ENCODE measurements at regions not wholly inside any gene's neighbourhood (a gene's known extent, or its start where the extent isn't known, plus 50 kb on each side); places are given as distances from the start of the nearest gene placed in this dataset.

DNA sequence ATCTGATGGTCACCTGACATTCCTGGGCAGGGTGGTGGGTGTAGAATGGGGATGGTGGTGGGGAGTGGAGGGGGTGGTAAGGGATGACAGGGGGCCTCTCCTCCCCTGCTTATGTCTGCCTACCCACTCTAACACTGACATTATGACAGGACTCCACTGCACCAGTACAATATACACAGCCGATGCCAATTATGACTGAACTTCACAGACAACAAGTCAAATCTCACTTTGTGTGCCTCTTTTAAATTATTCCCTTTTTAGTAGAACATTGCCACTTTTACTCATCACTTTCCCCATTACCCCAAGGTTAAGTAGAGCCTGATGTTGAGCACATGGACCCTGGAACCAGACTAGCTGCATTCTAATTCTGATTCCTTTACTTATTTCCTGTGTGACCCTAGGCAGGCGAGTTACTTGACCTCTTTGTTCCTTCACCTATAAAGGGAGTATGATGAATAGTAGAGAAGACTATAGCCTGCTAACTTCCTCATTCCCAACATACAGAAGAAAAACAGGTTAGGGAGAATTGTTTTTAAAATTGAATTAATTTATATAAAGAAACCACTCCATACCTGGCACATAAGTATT, 464.7 kb downstream of the DMRT2 start:
- ChIA-PET CTCF (no interaction called here), POLR2A (ENCODE audit: unreplicated experiment) (no interaction called here)
- no peaks in the 10 kb centered on the region for H3K9me3 ChIP-seq (ENCODE audit: low read length)
- H3K4me1 ChIP-seq (ENCODE audit: insufficient read depth, low read length), result no peaks in the 10 kb centered on the region
- H3K4me3 ChIP-seq (ENCODE audit: low read length), result no peak overlapping the region
- H3K36me3 ChIP-seq (ENCODE audit: low read depth, low read length), result no peaks in the 10 kb centered on the region
- H3K79me2 ChIP-seq (ENCODE audit: low read length), result no peaks in the 10 kb centered on the region
- TF ChIP-seq, protein P1, sequence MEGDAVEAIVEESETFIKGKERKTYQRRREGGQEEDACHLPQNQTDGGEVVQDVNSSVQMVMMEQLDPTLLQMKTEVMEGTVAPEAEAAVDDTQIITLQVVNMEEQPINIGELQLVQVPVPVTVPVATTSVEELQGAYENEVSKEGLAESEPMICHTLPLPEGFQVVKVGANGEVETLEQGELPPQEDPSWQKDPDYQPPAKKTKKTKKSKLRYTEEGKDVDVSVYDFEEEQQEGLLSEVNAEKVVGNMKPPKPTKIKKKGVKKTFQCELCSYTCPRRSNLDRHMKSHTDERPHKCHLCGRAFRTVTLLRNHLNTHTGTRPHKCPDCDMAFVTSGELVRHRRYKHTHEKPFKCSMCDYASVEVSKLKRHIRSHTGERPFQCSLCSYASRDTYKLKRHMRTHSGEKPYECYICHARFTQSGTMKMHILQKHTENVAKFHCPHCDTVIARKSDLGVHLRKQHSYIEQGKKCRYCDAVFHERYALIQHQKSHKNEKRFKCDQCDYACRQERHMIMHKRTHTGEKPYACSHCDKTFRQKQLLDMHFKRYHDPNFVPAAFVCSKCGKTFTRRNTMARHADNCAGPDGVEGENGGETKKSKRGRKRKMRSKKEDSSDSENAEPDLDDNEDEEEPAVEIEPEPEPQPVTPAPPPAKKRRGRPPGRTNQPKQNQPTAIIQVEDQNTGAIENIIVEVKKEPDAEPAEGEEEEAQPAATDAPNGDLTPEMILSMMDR (conservative IDR thresholded peaks at IDR 0.05; ENCODE audit: low read depth, low read length), result no peak
- TF ChIP-seq EZH2phosphoT487 (IDR thresholded peaks at IDR 0.05; ENCODE audit: borderline replicate concordance, low read length) (no peak), EZH2 (IDR thresholded peaks at IDR 0.05; ENCODE audit: low read length, unreplicated experiment) (no peak)
- ATAC-seq (no peak), DNase-seq (no peak)
- H2AFZ ChIP-seq (ENCODE audit: low read length), result no peak overlapping the region
- intact Hi-C loops (cut with micrococcal nuclease), result no loop called here
- H3K27me3 ChIP-seq (ENCODE audit: low read length), result no peaks in the 10 kb centered on the region
- no peaks in the 10 kb centered on the region for H3K9me2 ChIP-seq (replicated peaks; ENCODE audit: low read length)
- no peak overlapping the region for H3K27ac ChIP-seq (ENCODE audit: low read length)
- no TSS peak for BruUV-seq (replicated peaks)
- H4K20me1 ChIP-seq (ENCODE audit: low read length), result no peaks in the 10 kb centered on the region
- H3F3A ChIP-seq (ENCODE audit: low read length, unreplicated experiment), result no peaks in the 10 kb centered on the region
- no peak overlapping the region for H3K9ac ChIP-seq (ENCODE audit: low read length)
- H3K4me2 ChIP-seq (ENCODE audit: low read length), result no peak overlapping the region

DNA sequence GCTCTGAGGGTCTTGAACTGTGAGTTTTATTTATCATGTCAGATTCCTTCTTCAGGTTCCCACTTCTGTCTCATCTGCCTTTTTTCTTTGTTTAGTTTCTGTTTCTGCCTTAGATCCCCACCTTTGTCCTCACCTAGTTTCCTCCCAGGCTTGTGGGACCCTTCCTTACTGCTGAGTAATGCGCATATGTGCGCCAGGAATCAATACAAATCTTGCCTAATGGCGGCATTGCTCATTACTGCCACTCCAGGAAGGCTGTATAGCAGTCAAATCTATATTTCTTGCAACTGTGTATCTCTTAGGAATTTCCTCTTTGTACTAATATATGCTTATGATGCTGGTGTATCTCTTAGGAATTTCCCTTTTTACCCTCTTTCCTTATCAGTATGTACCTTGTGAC, 465.4 kb downstream of the DMRT2 start:
- Histone ChIP-seq H3K9me2 (replicated peaks; ENCODE audit: low read length) (no peaks in the 10 kb centered on the region), H3K27ac (ENCODE audit: low read length) (no peak overlapping the region), H3K9me3 (ENCODE audit: low read length) (no peaks in the 10 kb centered on the region), H3K9ac (ENCODE audit: low read length) (no peak overlapping the region), H2AFZ (ENCODE audit: low read length) (no peak overlapping the region), H3K79me2 (ENCODE audit: low read length) (no peaks in the 10 kb centered on the region), H3F3A (ENCODE audit: low read length, unreplicated experiment) (no peaks in the 10 kb centered on the region), H3K27me3 (ENCODE audit: low read length) (no peaks in the 10 kb centered on the region), H3K36me3 (ENCODE audit: low read depth, low read length) (no peaks in the 10 kb centered on the region), H3K4me3 (ENCODE audit: low read length) (no peak overlapping the region), H3K4me1 (ENCODE audit: insufficient read depth, low read length) (no peaks in the 10 kb centered on the region), H4K20me1 (ENCODE audit: low read length) (no peaks in the 10 kb centered on the region), H3K4me2 (ENCODE audit: low read length) (no peak overlapping the region)
- CTCF ChIA-PET, result no interaction called here
- POLR2A ChIA-PET (ENCODE audit: unreplicated experiment), result no interaction called here
- no TSS peak for BruUV-seq (replicated peaks)
- DNase-seq (no peak), ATAC-seq (no peak)
- TF ChIP-seq EZH2 (IDR thresholded peaks at IDR 0.05; ENCODE audit: low read length, unreplicated experiment), result no peak
- no peak for TF ChIP-seq EZH2phosphoT487 (IDR thresholded peaks at IDR 0.05; ENCODE audit: borderline replicate concordance, low read length)
- TF ChIP-seq, protein P1 (conservative IDR thresholded peaks at IDR 0.05; ENCODE audit: low read depth, low read length), result no peak
- intact Hi-C loops (cut with micrococcal nuclease), result no loop called here

DNA sequence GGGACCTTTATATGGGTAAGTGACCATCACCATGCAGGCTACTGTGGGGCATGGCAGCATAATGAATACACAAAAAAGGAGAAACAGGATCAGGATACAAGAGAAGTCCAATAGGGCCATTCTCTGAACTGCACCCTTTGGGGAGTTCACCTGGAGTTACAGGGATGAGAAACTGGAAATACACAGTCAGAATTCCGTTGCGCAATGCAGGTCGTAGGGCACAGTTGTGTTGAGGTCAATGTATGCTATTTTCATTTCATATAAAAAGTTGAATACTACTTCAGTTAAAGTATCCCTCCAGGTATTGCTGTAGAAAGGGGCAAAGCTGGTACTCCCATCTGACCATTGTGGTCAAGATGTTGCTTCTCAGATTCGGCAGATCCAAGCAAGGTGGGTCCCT, 471.4 kb downstream of the DMRT2 start:
- no peak overlapping the region for H2AFZ ChIP-seq (ENCODE audit: low read length)
- no peak overlapping the region for H3K4me2 ChIP-seq (ENCODE audit: low read length)
- CTCF ChIA-PET, result no interaction called here
- H3K27me3 ChIP-seq (ENCODE audit: low read length), result no peaks in the 10 kb centered on the region
- H3K9me3 ChIP-seq (ENCODE audit: low read length), result no peaks in the 10 kb centered on the region
- TF ChIP-seq, protein P1 (conservative IDR thresholded peaks at IDR 0.05; ENCODE audit: low read depth, low read length), result no peak
- no peak for TF ChIP-seq EZH2phosphoT487 (IDR thresholded peaks at IDR 0.05; ENCODE audit: borderline replicate concordance, low read length)
- TF ChIP-seq EZH2 (IDR thresholded peaks at IDR 0.05; ENCODE audit: low read length, unreplicated experiment), result no peak
- no peaks in the 10 kb centered on the region for H3K4me1 ChIP-seq (ENCODE audit: insufficient read depth, low read length)
- no peaks in the 10 kb centered on the region for H3K9me2 ChIP-seq (replicated peaks; ENCODE audit: low read length)
- no peaks in the 10 kb centered on the region for H3K36me3 ChIP-seq (ENCODE audit: low read depth, low read length)
- H3K79me2 ChIP-seq (ENCODE audit: low read length), result no peaks in the 10 kb centered on the region
- no peak for ATAC-seq
- no peaks in the 10 kb centered on the region for H3F3A ChIP-seq (ENCODE audit: low read length, unreplicated experiment)
- H3K9ac ChIP-seq (ENCODE audit: low read length), result no peak overlapping the region
- DNase-seq, result no peak
- no peak overlapping the region for H3K4me3 ChIP-seq (ENCODE audit: low read length)
- no peaks in the 10 kb centered on the region for H4K20me1 ChIP-seq (ENCODE audit: low read length)
- no TSS peak for BruUV-seq (replicated peaks)
- POLR2A ChIA-PET (ENCODE audit: unreplicated experiment), result no interaction called here
- no peak overlapping the region for H3K27ac ChIP-seq (ENCODE audit: low read length)
- intact Hi-C loops (cut with micrococcal nuclease), result no loop called here
